HG03342 (cell line): ENCODE measurements at regions not wholly inside any gene's neighbourhood (a gene's known extent, or its start where the extent isn't known, plus 50 kb on each side); places are given as distances from the start of the nearest gene placed in this dataset.
"Not testable (repeated sequence)": the region's sequence is repeated elsewhere in the genome, so short reads cannot be mapped to it uniquely, and the experiment has no call there.

Experiments used
- ATAC-seq: cut with Tn5 transposase; IDR thresholded peaks from one replicate; pipeline ENCODE4 v1.9.1; 2021; ENCODE audit warnings: mild to moderate bottlenecking, moderate library complexity; ENCODE audit not compliant: unreplicated experiment

- ATAC-seq = no peak
Measured at GRCh38 chr21:25171438-25171837, 435.8 kb downstream of the MRPL39 start.

GRCh38 chr21:25170681-25171080 is 436.6 kb downstream of the MRPL39 start:
- no peak for ATAC-seq

GRCh38 chr21:25169370-25169769 is 437.9 kb downstream of the MRPL39 start:
- no peak for ATAC-seq

GRCh38 chr21:25166904-25167303 is 440.4 kb downstream of the MRPL39 start:
- ATAC-seq = not testable (repeated sequence)

- no peak for ATAC-seq
Measured at GRCh38 chr21:25161571-25161970, 445.7 kb downstream of the MRPL39 start.

GRCh38 chr21:25155020-25155419 is 452.3 kb downstream of the MRPL39 start:
- not testable (repeated sequence) for ATAC-seq

GRCh38 chr21:25149022-25149421 is 458.3 kb downstream of the MRPL39 start:
- ATAC-seq = no peak

- no peak for ATAC-seq
Measured at GRCh38 chr21:25139414-25139813, 467.9 kb downstream of the MRPL39 start.

- ATAC-seq = no peak
Measured at GRCh38 chr21:25133939-25134338, 473.3 kb downstream of the MRPL39 start.

GRCh38 chr21:25127811-25128210 is 479.5 kb downstream of the MRPL39 start:
- no peak for ATAC-seq

GRCh38 chr21:25127007-25127406 is 480.3 kb downstream of the MRPL39 start:
- ATAC-seq = no peak

- ATAC-seq = no peak
Measured at GRCh38 chr21:25126564-25126963, 480.7 kb downstream of the MRPL39 start.

GRCh38 chr21:25118648-25119047 is 488.6 kb downstream of the MRPL39 start:
- no peak for ATAC-seq

GRCh38 chr21:25115021-25115420 is 492.3 kb downstream of the MRPL39 start:
- peak; percentile 68 for ATAC-seq

- ATAC-seq = no peak
Measured at GRCh38 chr21:25107708-25108107, 499.6 kb downstream of the MRPL39 start.

GRCh38 chr21:25103500-25104207 is 503.6 kb downstream of the MRPL39 start:
- ATAC-seq = no peak

GRCh38 chr21:25097648-25098047 is 509.6 kb downstream of the MRPL39 start:
- ATAC-seq = no peak

GRCh38 chr21:25094695-25095094 is 512.6 kb downstream of the MRPL39 start:
- no peak for ATAC-seq

GRCh38 chr21:25092441-25093011 is 514.8 kb downstream of the MRPL39 start:
- ATAC-seq = no peak

- no peak for ATAC-seq
Measured at GRCh38 chr21:25081096-25081495, 526.2 kb downstream of the MRPL39 start.

- ATAC-seq = no peak
Measured at GRCh38 chr21:25080661-25081060, 526.6 kb downstream of the MRPL39 start.

GRCh38 chr21:25080141-25080540 is 527.1 kb downstream of the MRPL39 start:
- no peak for ATAC-seq

- no peak for ATAC-seq
Measured at GRCh38 chr21:25079053-25079452, 528.2 kb downstream of the MRPL39 start.
